Tibial nerve (tissue), 4 donors: ENCODE measurements at regions not wholly inside any gene's neighbourhood (a gene's known extent, or its start where the extent isn't known, plus 50 kb on each side); places are given as distances from the start of the nearest gene placed in this dataset.

Experiments
- DNase-seq, 2 donors: peaks; one replicate each; pipeline ENCODE4 v3.0.0-alpha.2; 2019; ENCODE audit warnings: low spot score in 2 of 2
- H3K27ac ChIP-seq, 4 donors: fragments of 200-600 bp; sonication (generic) in 3 of 4; one replicate each; pipeline ENCODE4 v1.5.1; 2017 to 2019; ENCODE audit warnings: mild to moderate bottlenecking in 1 of 4
- H3K27me3 ChIP-seq, 2 donors: fragments of 200-600 bp; sonication (generic) in 1 of 2; one replicate each; pipeline versions ENCODE4 v1.5.1 to v1.6.0; 2017 to 2019
- H3K36me3 ChIP-seq, 3 donors: fragments of 200-600 bp; sonication (generic); one replicate each; pipeline ENCODE4 v1.5.1; 2018 to 2019
- H3K4me1 ChIP-seq, 4 donors: fragments of 200-600 bp; sonication (generic) in 3 of 4; one replicate each; pipeline ENCODE4 v1.5.1; 2017 to 2019
- H3K4me3 ChIP-seq, 4 donors: fragments of 200-600 bp; sonication (generic) in 3 of 4; one replicate each; pipeline ENCODE4 v1.5.1; 2017 to 2019; ENCODE audit warnings: mild to moderate bottlenecking in 1 of 4, moderate library complexity in 1 of 4
- H3K9me3 ChIP-seq, 4 donors: fragments of 200-600 bp; sonication (generic) in 3 of 4; one replicate each; pipeline ENCODE4 v1.5.1; 2017 to 2019
- CTCF ChIP-seq, 5 experiments: fragments of 200-600 bp in 3 of 5; fragments of 450-650 bp in 2 of 5; sonication (generic) in 3 of 5; IDR thresholded peaks; one replicate each; pipeline ENCODE4 v1.5.1; 2016 to 2019; ENCODE audit warnings: antibody characterized with exemption in 5 of 5, mild to moderate bottlenecking in 3 of 5, moderate library complexity in 2 of 5
- EP300 ChIP-seq, 2 donors: sonication (generic); formaldehyde crosslinking; IDR thresholded peaks; one replicate each; pipeline ENCODE4 v1.6.1; 2017; ENCODE audit warnings: antibody characterized with exemption in 2 of 2, mild to moderate bottlenecking in 1 of 2
- POLR2A ChIP-seq, 2 donors: fragments of 450-650 bp; IDR thresholded peaks; one replicate each; pipeline ENCODE4 v1.6.1; 2017; ENCODE audit warnings: antibody characterized with exemption in 2 of 2, mild to moderate bottlenecking in 2 of 2, moderate library complexity in 2 of 2
- WGBS, 2 donors: methylation state at CpG; one replicate each; pipeline ENCODE4 v1.1.5; 2018; 5-methylcytosine and 5-hydroxymethylcytosine counted together

DNA sequence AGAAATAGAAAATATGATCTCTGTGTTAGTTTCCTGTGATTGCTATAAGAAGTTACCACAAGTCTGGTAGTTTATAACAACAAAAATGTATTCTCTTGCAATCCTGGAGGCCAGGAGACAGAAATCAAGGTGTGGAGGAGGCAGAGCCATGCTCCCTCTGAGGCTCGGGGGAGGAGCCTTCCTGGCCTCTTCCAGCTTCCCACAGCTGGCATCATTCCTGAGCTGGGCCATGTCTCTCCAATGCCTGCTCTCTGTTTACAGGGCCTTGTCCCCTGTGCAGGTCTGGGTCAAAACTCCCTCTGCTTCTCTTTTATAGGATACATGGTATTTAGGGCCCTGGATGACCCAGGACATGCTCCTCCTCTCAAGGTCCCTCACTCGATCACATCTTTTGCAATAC lies 81.3 kb upstream of the RET start:
- TF ChIP-seq EP300 (IDR thresholded peaks at IDR 0.05) (no peak), CTCF (IDR thresholded peaks at IDR 0.05) (no peak), POLR2A (IDR thresholded peaks at IDR 0.05) (no peak)
- no peaks in the 10 kb centered on the region for H3K36me3 ChIP-seq
- 75 to 92% methylated on average over 2 of the region's 2 CpGs for WGBS, 2 donors
- DNase-seq: no peak
- H3K9me3 ChIP-seq: no peaks in the 10 kb centered on the region
- H3K27ac ChIP-seq: no peak overlapping the region
- no peaks in the 10 kb centered on the region for H3K4me1 ChIP-seq
- H3K4me3 ChIP-seq: no peak overlapping the region
- H3K27me3 ChIP-seq: no peaks in the 10 kb centered on the region

DNA sequence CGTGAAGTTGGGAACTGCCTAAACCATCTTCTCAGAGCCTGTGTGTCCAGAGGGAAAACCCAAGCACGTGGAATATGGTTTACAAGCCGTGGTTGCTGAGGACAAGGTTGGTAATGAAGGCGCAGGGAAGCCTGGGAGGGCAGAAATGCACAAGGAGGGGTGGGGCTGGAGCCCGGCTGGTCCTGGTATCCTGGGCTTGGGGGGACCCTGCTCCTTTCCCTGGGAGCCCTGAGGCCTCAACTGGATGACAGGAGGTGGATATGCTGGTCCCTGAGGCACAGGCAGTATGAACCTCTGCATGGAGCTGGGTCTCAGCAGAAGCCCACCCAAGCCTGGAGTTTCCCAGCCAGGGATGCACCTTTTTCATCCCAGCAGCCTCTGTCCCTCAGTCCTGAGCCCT lies 80.3 kb upstream of the RET start:
- DNase-seq: no peak
- H3K4me1 ChIP-seq: no peaks in the 10 kb centered on the region
- H3K4me3 ChIP-seq: no peak overlapping the region
- H3K27me3 ChIP-seq: no peaks in the 10 kb centered on the region
- no peak overlapping the region for H3K27ac ChIP-seq
- 74 to 89% methylated on average over 5 of the region's 5 CpGs for WGBS, 2 donors
- TF ChIP-seq EP300 (IDR thresholded peaks at IDR 0.05) (no peak), CTCF (IDR thresholded peaks at IDR 0.05) (no peak), POLR2A (IDR thresholded peaks at IDR 0.05) (no peak)
- H3K36me3 ChIP-seq: no peaks in the 10 kb centered on the region
- H3K9me3 ChIP-seq: no peaks in the 10 kb centered on the region

- TF ChIP-seq POLR2A (IDR thresholded peaks at IDR 0.05): no peak
- no peak for TF ChIP-seq CTCF (IDR thresholded peaks at IDR 0.05)
- no peak for TF ChIP-seq EP300 (IDR thresholded peaks at IDR 0.05)
- H3K4me1 ChIP-seq: no peaks in the 10 kb centered on the region
- H3K27me3 ChIP-seq: no peaks in the 10 kb centered on the region
- H3K4me3 ChIP-seq: no peak overlapping the region
- H3K27ac ChIP-seq: no peak overlapping the region
- H3K36me3 ChIP-seq: no peaks in the 10 kb centered on the region
- DNase-seq: no peak
- no peaks in the 10 kb centered on the region for H3K9me3 ChIP-seq
- 88 to 92% methylated on average over 6 of the region's 6 CpGs for WGBS, 2 donors
These were observed 79.6 kb upstream of the RET start for GRCh38 chr10:42997151-42997848.

DNA sequence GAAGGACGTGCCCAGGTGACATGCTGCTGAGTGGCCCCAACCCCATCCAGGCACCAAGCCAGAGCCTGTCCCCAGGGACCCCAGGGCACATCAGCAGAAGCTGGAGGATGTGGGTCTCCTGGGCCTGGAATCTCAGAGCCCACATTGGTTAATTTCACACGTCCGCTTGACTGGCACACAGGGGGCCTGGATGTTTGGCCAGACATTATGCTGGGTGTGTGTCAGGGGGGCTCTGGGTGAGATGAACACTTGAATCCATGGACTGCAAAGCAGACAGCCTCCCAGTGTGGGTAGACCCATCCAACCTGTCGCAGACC lies 79.1 kb upstream of the RET start:
- no peak overlapping the region for H3K27ac ChIP-seq
- DNase-seq: peak in 1 of 2 donors; percentile 7
- H3K4me3 ChIP-seq: no peak overlapping the region
- H3K9me3 ChIP-seq: no peaks in the 10 kb centered on the region
- no peaks in the 10 kb centered on the region for H3K36me3 ChIP-seq
- 65 to 95% methylated on average over 4 of the region's 4 CpGs for WGBS, 2 donors
- no peaks in the 10 kb centered on the region for H3K4me1 ChIP-seq
- no peaks in the 10 kb centered on the region for H3K27me3 ChIP-seq
- no peak for TF ChIP-seq EP300 (IDR thresholded peaks at IDR 0.05)
- no peak for TF ChIP-seq POLR2A (IDR thresholded peaks at IDR 0.05)
- TF ChIP-seq CTCF (IDR thresholded peaks at IDR 0.05): no peak

DNA sequence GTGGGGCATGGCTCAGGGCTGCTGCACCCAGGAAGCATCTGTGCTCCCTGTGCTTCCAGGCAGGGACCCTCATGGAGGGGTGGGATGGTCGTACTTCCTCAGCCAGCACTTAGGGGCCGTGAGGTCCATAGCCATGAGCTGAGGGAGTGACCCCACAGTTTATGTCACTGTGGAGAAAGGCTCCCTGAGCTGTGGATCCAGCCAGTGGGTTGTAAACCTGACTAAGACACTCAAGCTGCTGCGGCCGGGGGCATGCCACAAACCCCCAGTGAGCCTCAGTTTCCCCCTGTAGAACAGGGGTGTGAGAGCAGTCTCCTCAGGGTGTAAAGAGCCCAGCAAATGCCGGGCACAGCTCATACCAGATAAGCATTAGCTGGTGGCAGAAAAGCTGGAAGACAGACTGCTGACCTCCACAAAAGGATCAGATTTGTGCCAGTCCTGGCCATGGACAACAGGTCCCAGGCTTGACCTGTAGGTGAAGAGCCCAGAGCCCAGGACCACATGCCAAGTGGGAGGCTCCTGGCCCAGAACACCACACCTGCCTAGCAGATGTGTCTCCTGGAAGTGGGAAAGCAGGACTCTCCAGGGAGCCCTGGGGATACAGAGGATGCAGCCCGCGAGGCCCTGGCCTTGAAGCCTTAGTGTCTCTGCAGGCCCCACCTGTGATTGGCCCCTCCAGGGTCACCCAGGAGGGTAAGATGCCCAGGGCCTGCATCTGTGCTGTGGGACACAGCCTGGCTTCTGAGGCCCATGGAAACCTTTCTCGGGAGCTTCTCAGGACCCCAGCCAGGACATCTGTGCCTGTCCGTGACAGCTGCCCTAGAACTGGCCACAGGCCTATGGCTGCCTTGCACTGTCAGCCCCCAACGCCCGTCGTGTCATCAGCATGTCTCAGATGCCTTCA lies 78.1 kb upstream of the RET start:
- WGBS, 2 donors: 82 to 86% methylated on average over 10 to 11 of the region's 12 CpGs
- H3K4me3 ChIP-seq: no peak overlapping the region

More for the DNA sequence above, 78.1 kb upstream of the RET start:
- Histone ChIP-seq H3K9me3 (no peaks in the 10 kb centered on the region), H3K36me3 (no peaks in the 10 kb centered on the region), H3K27me3 (no peaks in the 10 kb centered on the region), H3K4me1 (no peaks in the 10 kb centered on the region), H3K27ac (no peak overlapping the region)
- TF ChIP-seq POLR2A (IDR thresholded peaks at IDR 0.05) (no peak), EP300 (IDR thresholded peaks at IDR 0.05) (no peak), CTCF (IDR thresholded peaks at IDR 0.05) (no peak)
- no peak for DNase-seq
